ENCODE measurements at regions not wholly inside any gene's neighbourhood (a gene's known extent, or its start where the extent isn't known, plus 50 kb on each side); places are given as distances from the start of the nearest gene placed in this dataset.
A peak's percentile ranks its signal among the peaks of the same experiment; 100 is the strongest.

DNA sequence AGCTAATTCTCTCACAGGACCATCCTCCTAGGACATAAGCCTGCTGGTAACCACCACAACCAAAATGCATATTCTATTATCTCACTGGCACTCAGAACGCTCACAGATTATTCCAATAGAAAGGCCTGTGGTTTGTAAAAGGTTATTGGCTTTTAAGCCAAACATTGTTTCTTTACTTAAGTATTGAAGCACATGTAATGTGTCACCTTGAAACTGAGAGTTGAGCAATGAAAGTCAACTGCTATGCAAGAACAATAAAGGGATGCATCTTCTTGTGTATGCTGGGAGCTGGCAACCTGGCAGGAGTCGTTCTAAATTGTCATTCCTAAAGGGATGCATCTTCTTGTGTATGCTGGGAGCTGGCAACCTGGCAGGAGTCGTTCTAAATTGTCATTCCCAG is 298.6 kb upstream of the DNAJC19 start:
- Mint-ChIP-seq H3K36me3 (ENCODE audit: low read depth) (no peaks in the 10 kb centered on the region), H3K4me3 (no peak overlapping the region), H3K4me1 (ENCODE audit: low read depth) (peaks cover 1% of the 10 kb centered on the region), H3K27me3 (no peaks in the 10 kb centered on the region), H3K27ac (no peak overlapping the region), H3K9me3 (no peaks in the 10 kb centered on the region)

DNA sequence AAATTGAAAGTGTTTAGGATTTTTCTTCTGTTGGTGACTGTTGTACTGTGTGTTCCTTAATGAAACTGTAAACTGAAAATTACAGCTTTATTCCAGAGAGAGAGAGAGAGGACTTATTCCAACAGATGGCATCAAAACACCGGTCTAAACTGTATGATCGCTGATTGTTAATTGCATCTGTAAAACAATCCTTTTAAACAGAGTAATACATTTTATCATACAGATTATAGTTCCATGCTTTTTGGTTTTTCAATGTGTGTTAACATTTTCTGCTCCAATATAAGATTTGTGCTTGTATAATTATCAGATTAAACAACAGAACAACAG is 289.7 kb upstream of the DNAJC19 start:
- Mint-ChIP-seq H3K4me1 (ENCODE audit: low read depth) (no peaks in the 10 kb centered on the region), H3K27me3 (peaks cover 4% of the 10 kb centered on the region), H3K27ac (no peak overlapping the region), H3K4me3 (no peak overlapping the region), H3K9me3 (no peaks in the 10 kb centered on the region), H3K36me3 (ENCODE audit: low read depth) (no peaks in the 10 kb centered on the region)

DNA sequence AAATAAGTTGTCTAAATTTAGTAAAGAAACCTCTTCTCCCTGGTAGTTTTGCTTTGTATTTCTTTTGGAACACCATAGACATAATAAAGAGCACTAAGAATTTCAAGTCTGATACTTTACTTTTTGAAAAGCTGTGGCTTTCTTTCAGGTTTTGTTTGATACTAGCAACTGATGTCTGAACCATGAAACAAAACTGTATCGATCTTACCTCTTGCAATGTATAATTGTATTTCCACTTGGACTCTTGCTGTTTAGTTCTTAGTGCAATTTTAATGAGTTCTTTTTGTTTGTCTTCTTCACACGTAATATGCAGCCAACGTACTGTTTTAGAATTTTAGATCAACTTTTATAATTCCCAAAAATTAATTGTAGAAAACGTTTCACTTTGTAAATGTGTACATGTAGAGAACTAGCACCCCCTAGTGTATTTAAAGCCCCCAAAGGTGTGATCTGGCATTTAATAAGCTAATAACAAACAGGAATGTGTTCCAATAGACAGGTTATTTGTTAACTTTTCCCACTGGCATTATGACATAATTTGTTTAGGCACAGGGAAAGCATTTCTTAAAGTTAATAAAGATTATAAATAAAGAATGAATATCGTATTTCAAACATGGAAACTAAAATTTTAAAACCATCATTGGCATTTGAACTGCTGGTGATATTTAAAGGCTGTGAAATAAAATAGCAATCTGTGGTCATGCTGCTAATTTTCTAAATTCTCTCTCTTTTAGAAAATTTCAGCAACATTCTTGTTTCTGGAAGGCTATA is 289.1 kb upstream of the DNAJC19 start:
- Mint-ChIP-seq H3K9me3 (no peaks in the 10 kb centered on the region), H3K27me3 (peaks cover 4% of the 10 kb centered on the region), H3K36me3 (ENCODE audit: low read depth) (no peaks in the 10 kb centered on the region), H3K4me3 (no peak overlapping the region), H3K27ac (no peak overlapping the region), H3K4me1 (ENCODE audit: low read depth) (no peaks in the 10 kb centered on the region)

DNA sequence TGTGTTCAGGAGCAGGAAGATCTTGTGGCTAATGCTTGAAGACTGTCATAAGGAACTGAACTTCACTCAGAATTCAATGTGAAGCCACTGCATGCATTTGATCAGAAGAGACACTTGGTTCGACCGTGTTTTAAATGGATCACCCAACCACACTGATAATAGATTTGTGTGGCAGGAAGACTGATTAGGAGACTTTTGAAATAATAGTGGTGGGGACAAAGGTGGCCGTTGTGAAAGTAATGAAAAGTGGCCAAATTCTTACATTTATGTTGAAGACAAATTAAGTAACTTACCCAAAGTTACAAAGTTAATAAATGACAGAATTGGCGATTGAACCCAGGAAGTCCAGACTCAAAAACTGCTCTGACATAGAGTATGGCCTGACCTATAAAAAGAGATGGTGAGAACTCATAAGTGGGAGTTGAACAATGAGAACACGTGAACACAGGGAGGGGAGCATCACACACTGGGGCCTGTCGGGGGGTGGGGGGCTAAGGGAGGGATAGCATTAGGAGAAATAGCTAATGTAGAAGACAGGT is 286.9 kb upstream of the DNAJC19 start:
- H3K4me3 Mint-ChIP-seq: no peak overlapping the region
- no peak overlapping the region for H3K27ac Mint-ChIP-seq
- no peaks in the 10 kb centered on the region for H3K4me1 Mint-ChIP-seq (ENCODE audit: low read depth)
- H3K27me3 Mint-ChIP-seq: peaks cover 4% of the 10 kb centered on the region
- no peaks in the 10 kb centered on the region for H3K36me3 Mint-ChIP-seq (ENCODE audit: low read depth)
- no peaks in the 10 kb centered on the region for H3K9me3 Mint-ChIP-seq

DNA sequence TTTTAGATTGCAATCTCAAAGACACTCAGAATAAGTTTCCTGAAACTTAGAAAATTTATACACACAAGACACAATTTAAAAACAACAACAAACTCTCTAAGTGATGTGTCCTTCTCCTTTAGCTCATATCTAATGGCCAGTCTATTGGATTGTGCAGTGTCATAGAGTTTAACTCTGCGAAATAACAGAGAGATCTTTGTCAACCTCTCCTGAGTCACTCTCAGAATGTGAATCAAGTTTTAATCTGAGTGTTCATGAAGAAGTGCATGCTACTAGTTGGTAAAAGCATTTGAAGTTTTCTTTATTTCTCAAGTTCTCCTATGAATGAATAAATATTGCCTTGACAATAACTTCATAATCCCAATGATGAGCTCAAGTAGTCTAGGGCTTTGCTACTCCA is 284.5 kb upstream of the DNAJC19 start:
- H3K4me1 Mint-ChIP-seq (ENCODE audit: low read depth): no peaks in the 10 kb centered on the region
- H3K27ac Mint-ChIP-seq: no peak overlapping the region
- H3K9me3 Mint-ChIP-seq: no peaks in the 10 kb centered on the region
- H3K4me3 Mint-ChIP-seq: no peak overlapping the region
- H3K36me3 Mint-ChIP-seq (ENCODE audit: low read depth): no peaks in the 10 kb centered on the region
- H3K27me3 Mint-ChIP-seq: no peaks in the 10 kb centered on the region

DNA sequence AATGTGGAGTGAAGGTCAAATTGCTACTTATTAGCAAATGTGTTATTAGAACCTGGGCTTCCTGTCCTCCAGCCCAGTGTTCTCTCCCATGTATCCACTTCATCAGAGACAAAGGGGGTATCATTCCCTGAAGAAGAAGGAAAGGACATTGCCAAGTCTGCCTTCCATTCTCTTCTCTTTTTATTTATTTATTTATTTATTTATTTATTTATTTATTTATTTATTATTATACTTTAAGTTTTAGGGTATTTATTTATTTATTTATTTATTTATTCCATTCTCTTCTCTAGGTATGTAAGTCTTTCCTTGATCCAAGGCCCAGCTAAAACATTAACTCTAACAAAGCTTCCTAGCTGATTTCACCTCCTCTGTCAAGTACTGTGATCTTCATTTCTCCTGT is 277.8 kb upstream of the DNAJC19 start:
- Mint-ChIP-seq H3K4me3 (no peak overlapping the region), H3K36me3 (ENCODE audit: low read depth) (no peaks in the 10 kb centered on the region), H3K9me3 (no peaks in the 10 kb centered on the region), H3K27ac (no peak overlapping the region), H3K27me3 (peaks cover 4% of the 10 kb centered on the region), H3K4me1 (ENCODE audit: low read depth) (peaks cover 3% of the 10 kb centered on the region)

DNA sequence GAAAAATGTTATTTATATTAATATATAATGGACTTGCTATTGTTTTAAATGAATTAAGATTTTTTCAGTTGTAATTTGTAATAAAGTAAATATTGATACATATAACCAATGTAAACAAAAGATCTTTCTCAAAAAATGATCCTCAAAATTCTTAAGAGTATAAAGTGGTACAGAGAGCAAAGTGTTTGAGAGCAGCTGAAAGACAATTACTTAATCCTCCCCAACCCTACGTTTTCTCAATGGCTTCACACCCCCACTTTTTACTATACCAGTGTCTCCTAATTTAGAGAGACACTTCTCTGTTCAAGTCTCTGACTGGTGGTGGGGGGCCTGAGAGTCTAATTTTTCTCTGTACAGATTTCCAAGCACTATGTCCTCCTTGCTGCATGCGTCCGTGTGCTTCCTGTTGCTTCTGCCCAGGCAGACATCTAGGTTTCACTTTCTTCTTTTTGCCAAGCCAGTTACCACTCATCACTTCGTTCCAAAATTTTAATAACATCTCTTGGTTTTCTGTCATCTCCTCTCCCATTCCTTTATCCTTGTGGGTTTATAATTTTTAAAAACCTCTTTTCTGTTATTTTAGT is 276.3 kb upstream of the DNAJC19 start:
- peaks cover 4% of the 10 kb centered on the region for H3K27me3 Mint-ChIP-seq
- H3K9me3 Mint-ChIP-seq: no peaks in the 10 kb centered on the region
- H3K4me3 Mint-ChIP-seq: peak overlapping the region; percentile 73
- peaks cover 3% of the 10 kb centered on the region for H3K4me1 Mint-ChIP-seq (ENCODE audit: low read depth)
- H3K36me3 Mint-ChIP-seq (ENCODE audit: low read depth): no peaks in the 10 kb centered on the region
- H3K27ac Mint-ChIP-seq: no peak overlapping the region

DNA sequence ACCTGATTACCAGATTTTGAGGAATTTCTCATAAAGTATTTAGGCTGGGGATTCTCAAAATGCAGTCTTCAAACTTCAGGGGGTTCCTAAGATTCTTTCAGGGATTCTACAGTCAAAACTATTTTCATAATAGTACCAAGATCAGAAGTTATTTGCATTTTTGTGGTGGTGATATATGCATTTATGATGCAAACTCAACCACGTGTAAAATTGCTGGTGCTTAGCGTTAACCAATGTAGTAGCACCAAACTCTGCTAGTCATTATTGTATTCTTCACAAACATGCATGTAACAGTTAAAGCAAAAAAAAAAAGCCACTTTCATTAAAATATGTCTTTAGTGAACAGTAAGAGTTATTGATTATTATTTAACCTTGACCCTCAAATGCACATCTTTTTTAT is 274.9 kb upstream of the DNAJC19 start:
- Mint-ChIP-seq H3K36me3 (ENCODE audit: low read depth) (no peaks in the 10 kb centered on the region), H3K27me3 (peaks cover 7% of the 10 kb centered on the region), H3K4me1 (ENCODE audit: low read depth) (peaks cover 3% of the 10 kb centered on the region), H3K9me3 (peaks cover 3% of the 10 kb centered on the region), H3K27ac (no peak overlapping the region), H3K4me3 (no peak overlapping the region)

DNA sequence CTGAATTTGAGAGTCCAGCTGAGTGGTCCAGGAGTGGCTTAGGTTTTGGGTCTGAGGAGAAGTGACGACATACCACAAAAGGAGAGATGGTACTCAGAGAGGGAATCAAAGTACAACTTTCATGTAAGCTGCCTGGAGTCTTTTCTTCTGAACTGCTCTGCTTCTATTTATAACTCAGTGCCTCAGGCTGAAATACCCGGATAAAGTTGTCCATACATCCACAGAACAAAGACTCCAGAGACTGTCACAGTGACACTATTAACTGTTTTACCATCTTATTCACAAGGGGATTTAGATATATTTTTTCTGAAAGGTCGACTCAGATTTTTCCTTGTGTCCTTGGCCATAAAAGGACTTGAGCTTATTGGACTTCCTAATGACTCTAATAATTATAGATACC is 264.3 kb upstream of the DNAJC19 start:
- H3K4me3 Mint-ChIP-seq: no peak overlapping the region
- H3K36me3 Mint-ChIP-seq (ENCODE audit: low read depth): no peaks in the 10 kb centered on the region
- no peaks in the 10 kb centered on the region for H3K4me1 Mint-ChIP-seq (ENCODE audit: low read depth)
- no peaks in the 10 kb centered on the region for H3K27me3 Mint-ChIP-seq
- H3K9me3 Mint-ChIP-seq: no peaks in the 10 kb centered on the region
- H3K27ac Mint-ChIP-seq: no peak overlapping the region

DNA sequence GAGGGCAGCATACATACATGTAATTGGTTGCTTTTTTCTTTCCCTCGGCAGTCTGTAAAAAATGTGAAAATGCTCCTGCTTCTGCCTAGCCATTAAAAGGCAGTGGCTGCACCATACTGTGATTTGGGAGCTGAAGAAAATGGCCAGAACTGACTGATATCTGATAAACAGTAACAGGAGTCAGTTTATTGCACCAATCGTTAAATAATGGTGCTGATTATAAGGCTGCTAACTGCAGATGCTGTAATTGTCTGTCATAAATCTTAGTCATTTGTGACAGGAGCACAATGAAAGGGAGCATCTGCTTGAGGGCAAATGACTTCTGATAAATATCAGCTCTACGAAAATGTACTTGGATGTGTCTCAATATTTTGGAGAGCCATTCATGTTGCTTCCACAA is 263.1 kb upstream of the DNAJC19 start:
- Mint-ChIP-seq H3K27me3 (no peaks in the 10 kb centered on the region), H3K4me1 (ENCODE audit: low read depth) (no peaks in the 10 kb centered on the region), H3K9me3 (no peaks in the 10 kb centered on the region), H3K4me3 (no peak overlapping the region), H3K36me3 (ENCODE audit: low read depth) (no peaks in the 10 kb centered on the region), H3K27ac (no peak overlapping the region)

DNA sequence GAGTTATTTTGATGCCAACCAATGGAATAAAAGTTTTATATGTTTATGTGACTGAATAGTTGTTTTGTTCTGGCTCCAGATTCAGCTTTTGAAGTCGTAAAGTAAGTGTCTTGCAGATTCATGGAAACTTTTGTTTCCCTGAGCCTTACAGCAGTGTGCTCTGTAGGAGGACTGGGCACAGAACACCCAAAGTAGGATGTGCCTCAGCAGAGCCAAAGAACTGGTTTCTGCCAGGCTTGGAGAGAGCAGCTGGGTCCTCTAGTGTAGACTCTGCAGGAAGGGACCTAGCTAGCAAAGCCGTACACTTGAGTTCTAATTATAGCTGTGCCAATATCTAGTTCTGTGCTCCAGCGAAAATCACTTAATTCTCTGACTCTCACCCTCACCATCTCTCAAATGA is 261.2 kb upstream of the DNAJC19 start:
- Mint-ChIP-seq H3K27me3 (no peaks in the 10 kb centered on the region), H3K4me1 (ENCODE audit: low read depth) (no peaks in the 10 kb centered on the region), H3K36me3 (ENCODE audit: low read depth) (no peaks in the 10 kb centered on the region), H3K27ac (no peak overlapping the region), H3K9me3 (no peaks in the 10 kb centered on the region), H3K4me3 (no peak overlapping the region)

DNA sequence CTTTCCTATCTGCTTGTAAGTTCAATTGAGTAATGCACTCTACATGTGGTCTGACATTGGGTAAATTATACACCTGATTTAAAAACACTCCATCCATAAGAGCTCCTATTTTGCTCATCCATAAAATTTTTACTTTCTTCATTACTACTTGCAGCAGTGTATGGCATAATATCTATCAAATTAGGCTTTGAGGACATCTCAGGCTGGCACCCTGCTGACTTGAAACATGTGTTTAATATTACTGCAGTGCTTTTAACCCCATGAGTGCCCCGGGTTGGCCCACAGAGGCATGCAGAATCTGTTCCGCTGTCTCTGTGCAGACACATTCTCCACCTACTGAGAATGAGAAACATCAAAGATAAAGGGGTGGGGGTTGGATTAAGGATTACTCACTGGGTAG is 249.9 kb upstream of the DNAJC19 start:
- Mint-ChIP-seq H3K9me3 (peaks cover 3% of the 10 kb centered on the region), H3K36me3 (ENCODE audit: low read depth) (no peaks in the 10 kb centered on the region), H3K4me3 (no peak overlapping the region), H3K27me3 (no peaks in the 10 kb centered on the region), H3K27ac (no peak overlapping the region), H3K4me1 (ENCODE audit: low read depth) (no peaks in the 10 kb centered on the region)

DNA sequence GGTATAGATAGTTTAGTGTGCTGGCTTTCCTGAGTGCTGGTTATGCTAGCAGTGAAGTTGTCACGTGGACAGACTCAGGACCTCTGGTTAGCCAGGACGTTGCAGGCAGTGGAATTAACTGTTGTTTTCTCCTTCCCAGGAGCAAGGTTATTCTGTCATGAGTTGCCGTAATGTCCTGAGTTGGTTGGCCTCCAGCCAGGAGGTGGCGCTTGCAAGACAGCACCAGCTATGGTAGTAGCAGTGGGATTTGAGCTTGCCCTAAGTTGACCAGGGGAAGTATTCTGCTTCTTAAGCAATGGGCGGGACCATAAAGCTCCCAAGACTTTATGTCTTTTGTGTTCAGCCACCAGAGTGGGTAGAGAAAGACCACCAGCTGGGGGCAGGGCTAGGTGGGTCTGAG is 240.7 kb upstream of the DNAJC19 start:
- H3K9me3 Mint-ChIP-seq: peaks cover 4% of the 10 kb centered on the region
- peaks cover 4% of the 10 kb centered on the region for H3K27me3 Mint-ChIP-seq
- no peaks in the 10 kb centered on the region for H3K4me1 Mint-ChIP-seq (ENCODE audit: low read depth)
- H3K27ac Mint-ChIP-seq: no peak overlapping the region
- no peak overlapping the region for H3K4me3 Mint-ChIP-seq
- no peaks in the 10 kb centered on the region for H3K36me3 Mint-ChIP-seq (ENCODE audit: low read depth)

DNA sequence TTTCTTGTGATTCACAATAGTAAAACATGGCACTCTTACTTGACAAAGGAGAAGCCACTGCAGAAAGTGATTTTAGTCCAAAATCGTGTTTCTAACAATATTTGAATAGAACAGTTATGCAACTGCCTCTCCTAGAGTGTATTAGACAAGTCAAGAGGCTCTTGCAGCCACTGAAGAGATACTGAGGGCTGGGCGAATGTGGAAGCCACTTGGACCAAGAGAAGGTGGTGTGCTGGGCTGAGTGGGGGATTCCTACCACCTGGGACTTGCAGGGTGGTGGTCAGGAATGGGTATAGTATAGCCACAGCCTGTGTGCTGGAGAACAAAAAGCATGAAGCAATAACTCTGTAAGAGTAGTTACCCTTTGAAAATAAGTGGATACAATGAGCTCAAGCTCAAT is 223.8 kb upstream of the DNAJC19 start:
- Mint-ChIP-seq H3K36me3 (ENCODE audit: low read depth) (no peaks in the 10 kb centered on the region), H3K27ac (no peak overlapping the region), H3K4me1 (ENCODE audit: low read depth) (no peaks in the 10 kb centered on the region), H3K4me3 (no peak overlapping the region), H3K27me3 (peaks cover 6% of the 10 kb centered on the region), H3K9me3 (no peaks in the 10 kb centered on the region)

DNA sequence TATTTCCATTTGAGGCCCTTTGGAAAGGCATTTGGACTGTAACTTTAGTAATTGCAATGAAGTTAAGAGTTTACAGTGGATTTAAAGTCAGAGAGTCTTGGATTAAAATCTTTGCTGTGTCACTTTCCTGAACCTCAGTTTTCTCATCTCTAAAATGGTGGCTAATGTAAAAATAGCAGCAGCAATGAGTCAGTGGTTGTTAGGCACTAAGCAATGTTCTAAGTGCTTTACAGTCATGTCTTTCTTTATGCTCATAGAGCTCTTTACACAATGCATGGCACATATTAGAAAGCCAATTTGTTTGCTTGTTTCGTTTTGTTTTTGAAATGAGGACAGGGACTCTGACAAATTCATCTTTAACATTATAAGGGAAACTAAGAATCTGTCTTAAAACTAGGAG is 222.7 kb upstream of the DNAJC19 start:
- H3K27ac Mint-ChIP-seq: no peak overlapping the region

DNA sequence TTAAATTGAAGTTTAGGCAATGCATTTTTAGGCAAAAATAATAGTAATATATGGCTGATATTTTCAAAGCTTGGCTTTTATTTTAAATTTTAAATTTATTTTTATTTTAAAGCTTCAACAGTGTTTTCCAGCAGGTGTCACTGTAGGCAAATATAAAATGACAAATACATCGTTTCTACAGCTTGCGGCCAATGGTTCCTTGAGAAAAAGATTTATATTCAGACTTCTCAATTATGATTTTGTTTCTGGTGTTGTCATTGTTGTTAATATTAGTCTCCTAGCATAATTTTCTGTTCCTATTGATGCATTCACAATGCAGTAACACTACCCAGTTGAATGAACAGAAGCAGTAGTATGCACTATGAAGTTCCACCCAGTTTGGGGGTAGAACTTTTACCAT is 220.7 kb upstream of the DNAJC19 start:
- Mint-ChIP-seq H3K27ac (no peak overlapping the region), H3K27me3 (peaks cover 6% of the 10 kb centered on the region), H3K4me1 (ENCODE audit: low read depth) (no peaks in the 10 kb centered on the region), H3K4me3 (no peak overlapping the region), H3K9me3 (no peaks in the 10 kb centered on the region), H3K36me3 (ENCODE audit: low read depth) (no peaks in the 10 kb centered on the region)

More for the DNA sequence above, 222.7 kb upstream of the DNAJC19 start:
- peaks cover 6% of the 10 kb centered on the region for H3K27me3 Mint-ChIP-seq
- no peaks in the 10 kb centered on the region for H3K36me3 Mint-ChIP-seq (ENCODE audit: low read depth)
- H3K4me1 Mint-ChIP-seq (ENCODE audit: low read depth): no peaks in the 10 kb centered on the region
- no peaks in the 10 kb centered on the region for H3K9me3 Mint-ChIP-seq
- H3K4me3 Mint-ChIP-seq: no peak overlapping the region
